Esophagus squamous epithelium (tissue), 5 donors: ENCODE measurements at regions not wholly inside any gene's neighbourhood (a gene's known extent, or its start where the extent isn't known, plus 50 kb on each side); places are given as distances from the start of the nearest gene placed in this dataset.

Experiments
- DNase-seq: peaks from one replicate; lab custom pipeline; 2025; lab: John Stamatoyannopoulos, UW
- H3K27ac ChIP-seq, 4 donors: fragments of 200-600 bp; sonication (generic); one replicate each; pipeline ENCODE4 v1.5.1; 2016 to 2019; ENCODE audit warnings: mild to moderate bottlenecking in 1 of 4
- H3K27me3 ChIP-seq, 4 donors: fragments of 200-600 bp; sonication (generic); 1 replicate in 3 of 4; 2 replicates in 1 of 4; pipeline versions ENCODE4 v1.5.1 to v1.6.0; 2017 to 2021; ENCODE audit warnings: antibody characterized with exemption in 1 of 4
- H3K36me3 ChIP-seq, 3 donors: fragments of 200-600 bp; sonication (generic); one replicate each; pipeline ENCODE4 v1.5.1; 2016 to 2019
- H3K4me1 ChIP-seq, 3 donors: fragments of 200-600 bp; sonication (generic); one replicate each; pipeline ENCODE4 v1.5.1; 2017 to 2019
- H3K4me3 ChIP-seq, 4 donors: fragments of 200-600 bp; sonication (generic); 1 replicate in 3 of 4; 2 replicates in 1 of 4; pipeline ENCODE4 v1.5.1; 2016 to 2019; ENCODE audit warnings: mild to moderate bottlenecking in 2 of 4, moderate library complexity in 1 of 4
- H3K9me3 ChIP-seq, 3 donors: fragments of 200-600 bp; sonication (generic); one replicate each; pipeline ENCODE4 v1.5.1; 2016 to 2019
- CTCF ChIP-seq, 6 experiments: fragments of 450-650 bp in 4 of 6; fragments of 200-600 bp in 2 of 6; sonication (generic) in 2 of 6; IDR thresholded peaks; one replicate each; pipeline ENCODE4 v1.5.1; 2016 to 2019; ENCODE audit warnings: antibody characterized with exemption in 6 of 6, mild to moderate bottlenecking in 4 of 6, moderate library complexity in 4 of 6
- POLR2A ChIP-seq, 4 donors: fragments of 450-650 bp; IDR thresholded peaks; one replicate each; pipeline ENCODE4 v1.6.1; 2017; ENCODE audit warnings: antibody characterized with exemption in 4 of 4, mild to moderate bottlenecking in 4 of 4, moderate library complexity in 3 of 4
- WGBS, 2 donors: methylation state at CpG; one replicate each; pipeline ENCODE4 v1.1.5; 2018; 5-methylcytosine and 5-hydroxymethylcytosine counted together
- intact Hi-C: fragments of 100-400 bp; cut with DNase I; formaldehyde crosslinking; loops from one replicate; pipeline ENCODE4 v1.15.0; 2022
- donor health status: DM: yes; HTN: yes; CAD: no.

GRCh38 chr16:86670750-86671234, 92.4 kb downstream of the FOXL1 start:
- no peak for DNase-seq
- no peaks in the 10 kb centered on the region for H3K9me3 ChIP-seq
- peaks cover 0 to 80% (median 0%) of the 10 kb centered on the region in 4 donors for H3K27me3 ChIP-seq
- no peak for TF ChIP-seq CTCF (IDR thresholded peaks at IDR 0.05)
- TF ChIP-seq POLR2A (IDR thresholded peaks at IDR 0.05) = no peak
- H3K4me3 ChIP-seq = no peak overlapping the region
- H3K4me1 ChIP-seq = peaks cover 0 to 25% (median 8%) of the 10 kb centered on the region in 3 donors
- no peaks in the 10 kb centered on the region for H3K36me3 ChIP-seq
- intact Hi-C loops = no loop called here
- peak overlapping the region in 3 of 4 donors; percentile 55 to 60 (median 59) for H3K27ac ChIP-seq
- 54 to 81% methylated on average over 6 to 9 of the region's 11 CpGs for WGBS, 2 donors

- H3K9me3 ChIP-seq = no peaks in the 10 kb centered on the region
- WGBS, 2 donors = 48 to 61% methylated on average over 12 to 14 of the region's 15 CpGs
- DNase-seq = no peak
- peaks cover 0 to 33% (median 8%) of the 10 kb centered on the region in 3 donors for H3K4me1 ChIP-seq
- TF ChIP-seq POLR2A (IDR thresholded peaks at IDR 0.05) (no peak), CTCF (IDR thresholded peaks at IDR 0.05) (no peak)
- H3K4me3 ChIP-seq = no peak overlapping the region
- H3K27ac ChIP-seq = no peak overlapping the region
- no peaks in the 10 kb centered on the region for H3K36me3 ChIP-seq
- H3K27me3 ChIP-seq = peaks cover 0 to 78% (median 0%) of the 10 kb centered on the region in 4 donors
- intact Hi-C loops = no loop called here
Observed at GRCh38 chr16:86671486-86672178, 93.3 kb downstream of the FOXL1 start.

- TF ChIP-seq CTCF (IDR thresholded peaks at IDR 0.05) = no peak
- H3K36me3 ChIP-seq = no peaks in the 10 kb centered on the region
- H3K4me3 ChIP-seq = no peak overlapping the region
- peaks cover 0 to 32% (median 8%) of the 10 kb centered on the region in 3 donors for H3K4me1 ChIP-seq
- no peak overlapping the region for H3K27ac ChIP-seq
- intact Hi-C loops = no loop called here
- 68 to 77% methylated on average over 10 to 11 of the region's 17 CpGs for WGBS, 2 donors
- no peak for DNase-seq
- H3K9me3 ChIP-seq = no peaks in the 10 kb centered on the region
- H3K27me3 ChIP-seq = peaks cover 0 to 73% (median 0%) of the 10 kb centered on the region in 4 donors
Observed at GRCh38 chr16:86672179-86672863, 94.0 kb downstream of the FOXL1 start.

GRCh38 chr16:86673090-86673955, 95.0 kb downstream of the FOXL1 start:
- no peak overlapping the region for H3K27ac ChIP-seq
- TF ChIP-seq CTCF (IDR thresholded peaks at IDR 0.05) (no peak), POLR2A (IDR thresholded peaks at IDR 0.05) (no peak)
- intact Hi-C loops = no loop called here
- no peak overlapping the region for H3K4me3 ChIP-seq
- DNase-seq = no peak
- H3K9me3 ChIP-seq = no peaks in the 10 kb centered on the region
- peaks cover 0 to 75% (median 0%) of the 10 kb centered on the region in 4 donors for H3K27me3 ChIP-seq
- 79 to 89% methylated on average over 4 of the region's 4 CpGs for WGBS, 2 donors
- peaks cover 0 to 30% (median 8%) of the 10 kb centered on the region in 3 donors for H3K4me1 ChIP-seq
- no peaks in the 10 kb centered on the region for H3K36me3 ChIP-seq
